Activated B cell treated with CpG ODN at 0.5 μM for 24 hours (primary cell): ENCODE measurements at regions not wholly inside any gene's neighbourhood (a gene's known extent, or its start where the extent isn't known, plus 50 kb on each side); places are given as distances from the start of the nearest gene placed in this dataset.

Experiments used
- ATAC-seq: fragments of 200-7000 bp; cut with Tn5 transposase; one replicate; pipeline ENCODE4 v1.10.0; 2021; ENCODE audit warnings: low read depth, mild to moderate bottlenecking, moderate library complexity
- CTCF ChIA-PET: fragments of 350-600 bp; sonication (Branson Sonifier 250); formaldehyde crosslinking; loops from one replicate; lab custom pipeline; 2021; ENCODE audit warnings: antibody characterized with exemption; lab: Charles Lee
- POLR2A ChIA-PET: fragments of 350-600 bp; sonication (Branson Sonifier 250); formaldehyde crosslinking; loops from one replicate; lab custom pipeline; 2021; ENCODE audit warnings: antibody characterized with exemption; lab: Charles Lee
- DNase-seq: peaks from one replicate; pipeline ENCODE4 v3.0.0; 2022
- H3K27ac Mint-ChIP-seq: one replicate; pipeline ENCODE4 v1.8.0; 2020; ENCODE audit warnings: mixed read lengths
- H3K27me3 Mint-ChIP-seq: one replicate; pipeline ENCODE4 v1.8.0; 2021; ENCODE audit warnings: mixed read lengths
- H3K36me3 Mint-ChIP-seq: one replicate; pipeline ENCODE4 v1.8.0; 2021; ENCODE audit warnings: low read depth, mixed read lengths
- H3K4me1 Mint-ChIP-seq: one replicate; pipeline ENCODE4 v1.8.0; 2021; ENCODE audit warnings: mixed read lengths
- H3K4me3 Mint-ChIP-seq: one replicate; pipeline ENCODE4 v1.8.0; 2020; ENCODE audit warnings: mild to moderate bottlenecking, mixed read lengths
- H3K9me3 Mint-ChIP-seq: one replicate; pipeline ENCODE4 v1.8.0; 2020; ENCODE audit warnings: mixed read lengths
- intact Hi-C: fragments of 100-400 bp; cut with micrococcal nuclease; formaldehyde crosslinking; loops from one replicate; pipeline ENCODE4 v1.15.1; 2024
- TF ChIP-seq, protein P1 (sequence below): fragments of 200-600 bp; IDR thresholded peaks from one replicate; pipeline ENCODE4 v1.8.0; 2022; ENCODE audit warnings: antibody characterized with exemption, mild to moderate bottlenecking

- Mint-ChIP-seq H3K4me3 (no peak overlapping the region), H3K4me1 (no peaks in the 10 kb centered on the region), H3K36me3 (no peaks in the 10 kb centered on the region), H3K9me3 (no peaks in the 10 kb centered on the region), H3K27ac (no peak overlapping the region), H3K27me3 (peaks cover 6% of the 10 kb centered on the region)
- TF ChIP-seq, protein P1, sequence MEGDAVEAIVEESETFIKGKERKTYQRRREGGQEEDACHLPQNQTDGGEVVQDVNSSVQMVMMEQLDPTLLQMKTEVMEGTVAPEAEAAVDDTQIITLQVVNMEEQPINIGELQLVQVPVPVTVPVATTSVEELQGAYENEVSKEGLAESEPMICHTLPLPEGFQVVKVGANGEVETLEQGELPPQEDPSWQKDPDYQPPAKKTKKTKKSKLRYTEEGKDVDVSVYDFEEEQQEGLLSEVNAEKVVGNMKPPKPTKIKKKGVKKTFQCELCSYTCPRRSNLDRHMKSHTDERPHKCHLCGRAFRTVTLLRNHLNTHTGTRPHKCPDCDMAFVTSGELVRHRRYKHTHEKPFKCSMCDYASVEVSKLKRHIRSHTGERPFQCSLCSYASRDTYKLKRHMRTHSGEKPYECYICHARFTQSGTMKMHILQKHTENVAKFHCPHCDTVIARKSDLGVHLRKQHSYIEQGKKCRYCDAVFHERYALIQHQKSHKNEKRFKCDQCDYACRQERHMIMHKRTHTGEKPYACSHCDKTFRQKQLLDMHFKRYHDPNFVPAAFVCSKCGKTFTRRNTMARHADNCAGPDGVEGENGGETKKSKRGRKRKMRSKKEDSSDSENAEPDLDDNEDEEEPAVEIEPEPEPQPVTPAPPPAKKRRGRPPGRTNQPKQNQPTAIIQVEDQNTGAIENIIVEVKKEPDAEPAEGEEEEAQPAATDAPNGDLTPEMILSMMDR, result no peak
- ChIA-PET POLR2A (no interaction called here), CTCF (no interaction called here)
- ATAC-seq, result no peak
- DNase-seq, result no peak
- intact Hi-C loops, result no loop called here
These were observed 129.3 kb upstream of the STMND1 start for GRCh38 chr6:16972535-16972934.

DNA sequence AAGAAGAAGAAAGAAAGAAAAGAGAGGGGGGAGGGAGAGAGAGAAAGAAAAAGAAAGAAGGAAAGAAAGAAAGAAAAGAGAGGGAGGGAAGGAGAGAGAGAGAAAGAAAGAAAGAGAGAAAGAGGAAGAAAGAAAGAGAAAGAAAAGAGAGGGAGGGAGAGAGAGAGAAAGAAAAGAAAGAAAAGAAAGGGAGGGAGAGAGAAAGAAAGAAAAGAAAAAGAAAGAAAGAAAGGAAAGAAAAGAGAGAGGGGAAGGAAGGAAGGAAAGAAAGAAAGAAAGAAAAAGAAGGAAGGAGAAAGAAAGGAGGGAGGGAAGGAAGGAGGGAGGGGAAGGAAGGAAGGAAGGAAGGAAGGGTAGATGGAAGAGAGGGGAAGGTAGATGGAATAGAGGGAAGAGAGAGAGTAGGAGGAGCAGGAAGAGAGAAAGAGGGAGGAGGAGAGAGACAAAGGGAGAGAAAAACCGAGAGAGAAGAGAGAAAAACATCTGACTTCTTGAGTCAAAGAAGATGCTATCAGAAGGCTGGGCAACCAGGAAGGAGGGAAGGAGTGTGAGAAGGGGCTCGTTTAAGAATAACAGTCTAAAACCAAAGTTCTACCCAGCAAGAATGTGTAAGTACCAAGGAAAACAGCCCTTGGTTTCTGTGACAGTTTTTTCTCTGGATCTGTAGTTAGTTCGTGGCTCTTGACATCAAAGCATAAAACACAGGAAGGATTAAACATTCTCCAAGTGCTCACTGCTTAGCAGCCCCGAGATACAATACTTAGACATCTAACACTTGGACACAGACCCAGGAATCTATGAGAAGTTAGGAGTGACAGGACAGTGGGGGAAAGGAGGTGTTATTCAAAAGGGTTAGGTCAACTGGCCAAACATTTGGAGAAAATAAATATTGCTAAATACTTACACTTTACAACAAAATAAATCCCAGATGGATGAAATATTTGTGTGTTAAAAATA lies 131.9 kb upstream of the STMND1 start:
- Mint-ChIP-seq H3K9me3 (no peaks in the 10 kb centered on the region), H3K27ac (no peak overlapping the region), H3K36me3 (no peaks in the 10 kb centered on the region), H3K4me1 (peaks cover under 1% of the 10 kb centered on the region), H3K27me3 (peaks cover 13% of the 10 kb centered on the region), H3K4me3 (no peak overlapping the region)
- ChIA-PET POLR2A (no interaction called here), CTCF (no interaction called here)
- intact Hi-C loops, result loop anchor here (5.0 to 10.0 kb wide), 2 partner anchors 205 to 458 kb away; partner anchors contain the start of gene ATXN1
- no peak for ATAC-seq
- no peak for DNase-seq
- TF ChIP-seq, protein P1, result no peak

DNA sequence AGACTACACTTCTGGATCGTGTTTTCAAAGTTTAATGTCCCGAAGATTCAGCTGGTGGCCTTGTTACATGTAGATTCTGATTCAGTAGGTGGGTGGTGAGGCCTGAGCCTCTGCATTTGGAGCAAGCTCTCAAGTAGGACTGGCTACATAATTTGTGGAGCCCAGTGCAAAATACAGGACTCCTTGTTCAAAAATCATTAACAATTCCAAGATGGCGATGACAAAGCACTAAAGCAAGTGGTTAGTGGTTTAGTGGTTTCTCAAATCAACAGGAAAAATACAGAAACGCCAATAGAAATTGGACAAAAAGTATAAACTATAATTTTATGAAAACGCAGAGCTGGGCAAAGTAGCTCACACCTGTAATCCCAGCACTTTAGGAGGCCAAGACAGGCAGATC lies 133.7 kb upstream of the STMND1 start:
- Mint-ChIP-seq H3K4me1 (peaks cover 3% of the 10 kb centered on the region), H3K27me3 (peaks cover 17% of the 10 kb centered on the region), H3K36me3 (no peaks in the 10 kb centered on the region), H3K27ac (no peak overlapping the region), H3K4me3 (no peak overlapping the region), H3K9me3 (no peaks in the 10 kb centered on the region)
- no peak for DNase-seq
- no peak for ATAC-seq
- intact Hi-C loops, result loop anchor here (5.0 to 10.0 kb wide), 2 partner anchors 203 to 456 kb away; partner anchors contain the start of gene ATXN1
- ChIA-PET POLR2A (no interaction called here), CTCF (no interaction called here)
- TF ChIP-seq, protein P1, result no peak

GRCh38 chr6:16967470-16967817 lies 134.4 kb upstream of the STMND1 start:
- Mint-ChIP-seq H3K36me3 (no peaks in the 10 kb centered on the region), H3K27ac (no peak overlapping the region), H3K4me3 (no peak overlapping the region), H3K9me3 (no peaks in the 10 kb centered on the region), H3K4me1 (peaks cover 3% of the 10 kb centered on the region), H3K27me3 (peaks cover 17% of the 10 kb centered on the region)
- no peak for DNase-seq
- TF ChIP-seq, protein P1, result no peak
- ATAC-seq, result no peak
- CTCF ChIA-PET, result no interaction called here
- POLR2A ChIA-PET, result no interaction called here
- intact Hi-C loops, result loop anchor here (5.0 to 10.0 kb wide), 2 partner anchors 203 to 455 kb away; partner anchors contain the start of gene ATXN1

- intact Hi-C loops, result loop anchor here (5.0 to 10.0 kb wide), 2 partner anchors 202 to 455 kb away; partner anchors contain the start of gene ATXN1
- DNase-seq, result no peak
- Mint-ChIP-seq H3K4me1 (peaks cover 3% of the 10 kb centered on the region), H3K9me3 (no peaks in the 10 kb centered on the region), H3K36me3 (no peaks in the 10 kb centered on the region), H3K27me3 (peaks cover 17% of the 10 kb centered on the region), H3K4me3 (no peak overlapping the region), H3K27ac (no peak overlapping the region)
- ChIA-PET POLR2A (no interaction called here), CTCF (no interaction called here)
- ATAC-seq, result no peak
- TF ChIP-seq, protein P1, result no peak
These were observed 134.9 kb upstream of the STMND1 start for GRCh38 chr6:16966791-16967469.
